Cardiac muscle cell (in vitro differentiated cells and primary cell): ENCODE measurements at regions not wholly inside any gene's neighbourhood (a gene's known extent, or its start where the extent isn't known, plus 50 kb on each side); places are given as distances from the start of the nearest gene placed in this dataset.
A peak's percentile ranks its signal among the peaks of the same experiment; 100 is the strongest.
"Not testable (repeated sequence)": the region's sequence is repeated elsewhere in the genome, so short reads cannot be mapped to it uniquely, and the experiment has no call there.

Experiments used
- DNase-seq, 2 donors: peaks; one replicate each; pipeline versions ENCODE4 v3.0.0 to v3.0.0-alpha.2; 2010 to 2017; ENCODE audit warnings: low read depth in 1 of 2, low spot score in 1 of 2
- H3K27ac ChIP-seq: fragments of 200-600 bp; sonication (generic); 2 replicates; pipeline ENCODE4 v1.5.1; 2016
- H3K27me3 ChIP-seq: fragments of 200-600 bp; sonication (generic); 2 replicates; pipeline ENCODE4 v1.6.0; 2016; ENCODE audit warnings: control low read depth
- H3K36me3 ChIP-seq: fragments of 200-600 bp; sonication (generic); 2 replicates; pipeline ENCODE4 v1.5.1; 2016; ENCODE audit warnings: control low read depth
- H3K4me1 ChIP-seq: fragments of 200-600 bp; sonication (generic); 2 replicates; pipeline ENCODE4 v1.8.1; 2017; ENCODE audit warnings: low read depth, mild to moderate bottlenecking, mixed run types
- H3K4me3 ChIP-seq: fragments of 200-600 bp; sonication (generic); 2 replicates; pipeline ENCODE4 v1.5.1; 2016; ENCODE audit warnings: mild to moderate bottlenecking
- H3K9me3 ChIP-seq: fragments of 200-600 bp; sonication (generic); 2 replicates; pipeline ENCODE4 v1.5.1; 2017; ENCODE audit warnings: low read depth, mild to moderate bottlenecking, control low read depth
- TF ChIP-seq, protein P1 (sequence below): IDR thresholded peaks from 2 replicates; pipeline ENCODE4 v1.5.1; 2012; ENCODE audit warnings: low read depth, mild to moderate bottlenecking, low read length

DNA sequence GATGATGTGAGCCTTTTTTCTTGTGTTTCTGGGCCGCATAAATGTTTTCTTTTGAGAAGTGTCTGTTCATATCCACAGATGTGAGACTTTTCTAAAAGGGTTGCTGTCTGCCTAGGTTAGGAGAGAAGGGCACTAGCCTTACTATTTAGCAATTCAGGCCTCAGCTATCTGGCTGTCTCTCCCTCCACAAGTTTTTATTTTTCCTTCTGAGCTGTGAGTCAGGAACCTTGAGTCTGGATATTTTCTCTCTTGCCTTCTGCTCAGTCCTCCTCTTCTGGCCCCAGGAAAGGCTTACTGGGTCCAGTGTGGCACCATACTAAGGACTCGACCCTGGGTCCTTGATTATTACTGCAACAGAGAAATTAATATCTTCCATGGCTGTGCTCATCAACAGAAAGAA, 187.6 kb downstream of the CSNK1G3 start:
- TF ChIP-seq, protein P1, sequence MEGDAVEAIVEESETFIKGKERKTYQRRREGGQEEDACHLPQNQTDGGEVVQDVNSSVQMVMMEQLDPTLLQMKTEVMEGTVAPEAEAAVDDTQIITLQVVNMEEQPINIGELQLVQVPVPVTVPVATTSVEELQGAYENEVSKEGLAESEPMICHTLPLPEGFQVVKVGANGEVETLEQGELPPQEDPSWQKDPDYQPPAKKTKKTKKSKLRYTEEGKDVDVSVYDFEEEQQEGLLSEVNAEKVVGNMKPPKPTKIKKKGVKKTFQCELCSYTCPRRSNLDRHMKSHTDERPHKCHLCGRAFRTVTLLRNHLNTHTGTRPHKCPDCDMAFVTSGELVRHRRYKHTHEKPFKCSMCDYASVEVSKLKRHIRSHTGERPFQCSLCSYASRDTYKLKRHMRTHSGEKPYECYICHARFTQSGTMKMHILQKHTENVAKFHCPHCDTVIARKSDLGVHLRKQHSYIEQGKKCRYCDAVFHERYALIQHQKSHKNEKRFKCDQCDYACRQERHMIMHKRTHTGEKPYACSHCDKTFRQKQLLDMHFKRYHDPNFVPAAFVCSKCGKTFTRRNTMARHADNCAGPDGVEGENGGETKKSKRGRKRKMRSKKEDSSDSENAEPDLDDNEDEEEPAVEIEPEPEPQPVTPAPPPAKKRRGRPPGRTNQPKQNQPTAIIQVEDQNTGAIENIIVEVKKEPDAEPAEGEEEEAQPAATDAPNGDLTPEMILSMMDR, result no peak
- no peaks in the 10 kb centered on the region for H3K36me3 ChIP-seq
- H3K4me1 ChIP-seq, result no peaks in the 10 kb centered on the region
- peak in 1 of 2 donors; percentile 11 for DNase-seq
- no peaks in the 10 kb centered on the region for H3K27me3 ChIP-seq
- H3K27ac ChIP-seq, result no peak overlapping the region
- no peak overlapping the region for H3K4me3 ChIP-seq
- no peaks in the 10 kb centered on the region for H3K9me3 ChIP-seq

DNA sequence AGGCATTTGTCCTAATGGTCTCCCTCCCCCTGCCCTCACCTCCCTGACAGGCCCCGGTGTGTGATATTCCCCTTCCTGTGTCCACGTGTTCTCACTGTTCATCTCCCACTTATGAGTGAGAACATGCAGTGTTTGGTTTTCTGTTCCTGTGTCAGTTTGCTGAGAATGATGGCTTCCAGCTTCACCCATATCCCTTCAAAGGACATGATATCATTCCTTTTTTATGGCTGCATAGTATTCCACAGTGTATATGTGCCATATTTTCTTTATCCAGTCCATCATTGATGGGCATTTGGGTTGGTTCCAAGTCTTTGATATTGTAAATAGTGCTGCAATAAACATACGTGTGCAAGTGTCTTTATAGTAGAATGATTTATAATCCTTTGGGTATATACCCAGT, 187.0 kb downstream of the CSNK1G3 start:
- H3K36me3 ChIP-seq, H3K27ac ChIP-seq, H3K27me3 ChIP-seq, DNase-seq, H3K4me3 ChIP-seq, H3K4me1 ChIP-seq, H3K9me3 ChIP-seq: not testable (repeated sequence)

GRCh38 chr5:123696921-123697341, 185.0 kb downstream of the CSNK1G3 start:
- Histone ChIP-seq H3K4me3 (no peak overlapping the region), H3K27ac (no peak overlapping the region), H3K4me1 (no peaks in the 10 kb centered on the region), H3K27me3 (no peaks in the 10 kb centered on the region), H3K36me3 (no peaks in the 10 kb centered on the region), H3K9me3 (no peaks in the 10 kb centered on the region)
- TF ChIP-seq, protein P1, result no peak
- DNase-seq, result peak; percentile 8 to 79

DNA sequence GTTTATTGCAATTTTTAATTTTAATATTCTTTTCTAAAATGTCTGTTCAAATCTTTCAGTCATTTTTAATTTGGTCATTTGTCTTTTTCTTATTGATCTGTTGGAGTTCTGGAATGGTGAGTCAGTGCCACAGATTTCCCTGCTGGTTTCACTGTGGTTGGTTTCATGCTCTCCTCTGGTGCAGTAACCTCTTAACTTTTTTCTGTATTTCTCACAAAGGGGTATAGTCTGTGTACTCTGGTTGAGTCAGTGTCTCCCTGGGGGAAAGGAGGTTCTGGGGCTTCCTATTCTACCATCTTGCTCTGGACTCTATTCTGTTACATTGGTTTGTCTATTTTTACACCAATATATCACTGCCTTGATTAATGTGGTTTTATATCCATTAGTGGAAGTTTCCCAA, 178.8 kb downstream of the CSNK1G3 start:
- Histone ChIP-seq H3K36me3 (no peaks in the 10 kb centered on the region), H3K27ac (no peak overlapping the region), H3K27me3 (no peaks in the 10 kb centered on the region), H3K4me3 (no peak overlapping the region), H3K4me1 (no peaks in the 10 kb centered on the region), H3K9me3 (no peaks in the 10 kb centered on the region)
- no peak for DNase-seq
- TF ChIP-seq, protein P1, result no peak

- TF ChIP-seq, protein P1, result no peak
- Histone ChIP-seq H3K4me1 (no peaks in the 10 kb centered on the region), H3K9me3 (no peaks in the 10 kb centered on the region), H3K27me3 (no peaks in the 10 kb centered on the region), H3K27ac (no peak overlapping the region), H3K4me3 (no peak overlapping the region), H3K36me3 (no peaks in the 10 kb centered on the region)
- DNase-seq, result peak in 1 of 2 donors; percentile 15
Observed at GRCh38 chr5:123681061-123681460, 169.1 kb downstream of the CSNK1G3 start.

GRCh38 chr5:123673107-123673506, 161.1 kb downstream of the CSNK1G3 start:
- Histone ChIP-seq H3K36me3 (no peaks in the 10 kb centered on the region), H3K27ac (no peak overlapping the region), H3K9me3 (no peaks in the 10 kb centered on the region), H3K4me3 (no peak overlapping the region), H3K4me1 (peaks cover 19% of the 10 kb centered on the region), H3K27me3 (no peaks in the 10 kb centered on the region)
- peak; percentile 15 to 26 for DNase-seq
- TF ChIP-seq, protein P1, result no peak
